ENCODE measurements at regions not wholly inside any gene's neighbourhood (a gene's known extent, or its start where the extent isn't known, plus 50 kb on each side); places are given as distances from the start of the nearest gene placed in this dataset.

DNA sequence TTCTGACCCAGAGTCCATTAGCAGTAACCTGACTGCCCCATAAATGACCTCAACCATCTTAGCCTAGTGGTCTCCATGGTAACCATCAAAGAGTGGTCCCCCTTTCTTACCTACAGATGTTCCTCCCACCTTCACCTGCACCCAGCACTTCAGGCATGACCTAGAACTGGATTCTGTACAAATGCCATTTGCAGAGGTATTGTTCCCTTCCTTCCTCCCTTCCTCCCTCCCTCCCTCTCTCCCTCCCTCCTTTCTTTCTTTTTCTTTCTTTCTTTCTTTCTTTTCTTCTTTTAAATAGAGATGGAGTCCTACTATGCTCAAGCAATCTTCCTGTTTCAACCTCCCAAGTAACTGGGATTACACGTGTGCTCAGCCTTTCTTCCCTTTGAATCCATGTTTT is 114.6 kb upstream of the SLC1A4 start:
- no peaks in the 10 kb centered on the region for H3K36me3 ChIP-seq
- no peaks in the 10 kb centered on the region for H3K9me3 ChIP-seq
- H3K27me3 ChIP-seq, result no peaks in the 10 kb centered on the region
- no peak overlapping the region for H3K4me3 ChIP-seq
- DNase-seq, result no peak
- no peak for TF ChIP-seq POLR2A (IDR thresholded peaks at IDR 0.05)
- no peak for TF ChIP-seq CTCF (IDR thresholded peaks at IDR 0.05)
- no peak overlapping the region for H3K27ac ChIP-seq
- H3K4me1 ChIP-seq, result peaks cover 0 to 3% (median 0%) of the 10 kb centered on the region in 4 donors

DNA sequence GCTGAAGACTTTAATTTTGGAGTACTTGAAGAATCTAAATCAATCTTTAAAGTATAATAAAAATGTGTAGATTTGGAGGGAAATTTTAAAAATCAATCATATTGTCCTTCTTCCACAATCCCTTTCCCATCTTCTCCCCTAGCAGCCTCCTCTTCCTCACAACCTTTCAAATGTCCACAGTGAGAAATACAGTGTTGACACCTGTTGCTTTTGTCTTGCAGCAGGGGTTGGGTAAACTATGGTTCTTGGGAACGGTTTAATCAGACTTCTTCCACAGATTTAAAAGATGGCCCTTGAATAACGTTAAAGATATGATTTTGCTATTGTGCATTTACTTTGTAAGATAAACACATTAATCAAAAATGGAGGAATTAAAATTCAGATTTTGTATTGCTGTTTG is 113.8 kb upstream of the SLC1A4 start:
- no peak for DNase-seq
- Histone ChIP-seq H3K4me3 (no peak overlapping the region), H3K27ac (no peak overlapping the region), H3K36me3 (no peaks in the 10 kb centered on the region), H3K27me3 (no peaks in the 10 kb centered on the region), H3K9me3 (no peaks in the 10 kb centered on the region), H3K4me1 (peaks cover 0 to 3% (median 0%) of the 10 kb centered on the region in 4 donors)
- TF ChIP-seq POLR2A (IDR thresholded peaks at IDR 0.05), result no peak
- no peak for TF ChIP-seq CTCF (IDR thresholded peaks at IDR 0.05)

GRCh38 chr2:64876137-64876647 is 113.0 kb upstream of the SLC1A4 start:
- Histone ChIP-seq H3K4me3 (no peak overlapping the region), H3K4me1 (peaks cover 0 to 3% (median 0%) of the 10 kb centered on the region in 4 donors), H3K27ac (peak overlapping the region in 1 of 4 donors; percentile 5), H3K27me3 (no peaks in the 10 kb centered on the region), H3K9me3 (no peaks in the 10 kb centered on the region), H3K36me3 (no peaks in the 10 kb centered on the region)
- no peak for DNase-seq
- TF ChIP-seq CTCF (IDR thresholded peaks at IDR 0.05) (no peak), POLR2A (IDR thresholded peaks at IDR 0.05) (no peak)

GRCh38 chr2:64879745-64880144 is 109.5 kb upstream of the SLC1A4 start:
- TF ChIP-seq POLR2A (IDR thresholded peaks at IDR 0.05) (no peak), CTCF (IDR thresholded peaks at IDR 0.05) (no peak)
- H3K36me3 ChIP-seq, result no peaks in the 10 kb centered on the region
- H3K9me3 ChIP-seq, result no peaks in the 10 kb centered on the region
- DNase-seq, result no peak
- no peak overlapping the region for H3K27ac ChIP-seq
- H3K4me1 ChIP-seq, result no peaks in the 10 kb centered on the region
- no peak overlapping the region for H3K4me3 ChIP-seq
- H3K27me3 ChIP-seq, result no peaks in the 10 kb centered on the region

DNA sequence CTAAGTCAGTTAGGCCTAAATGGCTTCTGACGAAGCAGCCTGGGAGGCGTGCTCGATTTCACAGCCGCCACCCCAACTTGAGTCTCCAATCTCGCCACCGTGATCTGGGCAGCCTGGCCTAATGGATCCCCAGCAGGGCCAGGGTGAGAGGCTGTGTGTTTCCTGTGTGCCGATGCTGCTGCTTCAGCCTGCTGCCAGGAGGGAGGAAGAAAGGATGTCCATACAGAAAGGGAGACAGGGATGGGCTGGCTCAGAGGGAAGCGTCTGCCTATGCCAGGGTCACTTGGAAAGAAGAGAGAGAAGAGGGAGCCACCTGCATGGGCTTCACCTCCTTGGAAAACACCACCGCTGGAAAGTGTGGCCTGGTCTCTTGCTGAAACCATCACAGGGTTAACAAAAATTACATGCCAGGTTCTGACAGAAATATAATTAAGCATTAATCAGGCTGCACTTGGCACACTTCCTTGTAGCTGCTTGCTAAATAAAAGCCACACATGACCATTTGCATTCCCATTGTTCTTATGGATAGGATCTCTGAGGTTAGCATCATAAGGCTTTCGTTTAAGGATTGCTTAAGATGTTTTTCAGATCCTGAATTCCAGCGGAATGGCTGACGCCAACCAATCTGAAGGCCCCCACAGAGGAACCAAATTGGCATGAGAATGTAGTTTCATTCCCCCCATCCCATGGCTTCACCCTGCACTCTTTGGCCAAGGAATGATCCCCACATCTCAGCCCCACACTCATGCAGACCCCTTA is 108.8 kb upstream of the SLC1A4 start:
- H3K4me3 ChIP-seq, result no peak overlapping the region
- no peak for DNase-seq
- H3K27ac ChIP-seq, result no peak overlapping the region
- H3K27me3 ChIP-seq, result no peaks in the 10 kb centered on the region
- TF ChIP-seq CTCF (IDR thresholded peaks at IDR 0.05) (no peak), POLR2A (IDR thresholded peaks at IDR 0.05) (no peak)
- H3K9me3 ChIP-seq, result no peaks in the 10 kb centered on the region
- H3K4me1 ChIP-seq, result no peaks in the 10 kb centered on the region
- H3K36me3 ChIP-seq, result no peaks in the 10 kb centered on the region
